Glutamatergic neuron (in vitro differentiated cells): ENCODE measurements at regions not wholly inside any gene's neighbourhood (a gene's known extent, or its start where the extent isn't known, plus 50 kb on each side); places are given as distances from the start of the nearest gene placed in this dataset.

Experiments
- DNase-seq: peaks from one replicate; pipeline ENCODE4 v3.0.0; 2022
- H3K27ac Mint-ChIP-seq: one replicate; pipeline ENCODE4 v1.8.0; 2020; ENCODE audit warnings: mild to moderate bottlenecking, mixed read lengths, inconsistent platforms; ENCODE audit not compliant: unreplicated experiment
- H3K27me3 Mint-ChIP-seq: one replicate; pipeline ENCODE4 v1.8.0; 2020; ENCODE audit warnings: mild to moderate bottlenecking, moderate library complexity, mixed read lengths, inconsistent platforms; ENCODE audit not compliant: unreplicated experiment
- H3K36me3 Mint-ChIP-seq: one replicate; pipeline ENCODE4 v1.8.0; 2020; ENCODE audit warnings: mild to moderate bottlenecking, mixed read lengths, inconsistent platforms; ENCODE audit not compliant: unreplicated experiment
- H3K4me1 Mint-ChIP-seq: one replicate; pipeline ENCODE4 v1.8.0; 2020; ENCODE audit warnings: mild to moderate bottlenecking, low read depth, mixed read lengths, inconsistent platforms; ENCODE audit not compliant: unreplicated experiment
- H3K4me3 Mint-ChIP-seq: one replicate; pipeline ENCODE4 v1.8.0; 2020; ENCODE audit warnings: mild to moderate bottlenecking, mixed read lengths, inconsistent platforms; ENCODE audit not compliant: unreplicated experiment
- H3K9me3 Mint-ChIP-seq: one replicate; pipeline ENCODE4 v1.8.0; 2020; ENCODE audit warnings: mild to moderate bottlenecking, moderate library complexity, mixed read lengths, inconsistent platforms; ENCODE audit not compliant: unreplicated experiment
- CTCF ChIP-seq: fragments of 200-600 bp; sonication (generic); IDR thresholded peaks from one replicate; pipeline ENCODE4 v1.5.0; 2021; ENCODE audit not compliant: partially characterized antibody, unreplicated experiment

GRCh38 chr10:2165771-2166460, 428.6 kb upstream of the ADARB2 start:
- no peak for TF ChIP-seq CTCF
- Mint-ChIP-seq H3K4me3 (no peak overlapping the region), H3K27ac (no peak overlapping the region), H3K4me1 (no peaks in the 10 kb centered on the region), H3K36me3 (peaks cover 5% of the 10 kb centered on the region), H3K9me3 (no peaks in the 10 kb centered on the region), H3K27me3 (no peaks in the 10 kb centered on the region)
- DNase-seq: no peak

GRCh38 chr10:2150288-2150687, 413.0 kb upstream of the ADARB2 start:
- H3K4me1 Mint-ChIP-seq: peaks cover 8% of the 10 kb centered on the region
- no peak overlapping the region for H3K4me3 Mint-ChIP-seq
- TF ChIP-seq CTCF: no peak
- DNase-seq: no peak
- no peaks in the 10 kb centered on the region for H3K9me3 Mint-ChIP-seq
- H3K36me3 Mint-ChIP-seq: no peaks in the 10 kb centered on the region
- no peak overlapping the region for H3K27ac Mint-ChIP-seq
- peaks cover 2% of the 10 kb centered on the region for H3K27me3 Mint-ChIP-seq

GRCh38 chr10:2145926-2146478, 408.7 kb upstream of the ADARB2 start:
- H3K27me3 Mint-ChIP-seq: peaks cover 4% of the 10 kb centered on the region
- peaks cover 26% of the 10 kb centered on the region for H3K4me1 Mint-ChIP-seq
- TF ChIP-seq CTCF: no peak
- H3K27ac Mint-ChIP-seq: no peak overlapping the region
- no peaks in the 10 kb centered on the region for H3K36me3 Mint-ChIP-seq
- no peaks in the 10 kb centered on the region for H3K9me3 Mint-ChIP-seq
- no peak for DNase-seq
- H3K4me3 Mint-ChIP-seq: no peak overlapping the region

GRCh38 chr10:2145491-2145890, 408.2 kb upstream of the ADARB2 start:
- Mint-ChIP-seq H3K4me3 (no peak overlapping the region), H3K9me3 (no peaks in the 10 kb centered on the region), H3K27ac (peak overlapping the region; percentile 63), H3K4me1 (peaks cover 26% of the 10 kb centered on the region), H3K27me3 (peaks cover 4% of the 10 kb centered on the region), H3K36me3 (no peaks in the 10 kb centered on the region)
- peak; percentile 58 for DNase-seq
- no peak for TF ChIP-seq CTCF

GRCh38 chr10:2144584-2144983, 407.3 kb upstream of the ADARB2 start:
- no peak overlapping the region for H3K4me3 Mint-ChIP-seq
- peaks cover 26% of the 10 kb centered on the region for H3K4me1 Mint-ChIP-seq
- no peak overlapping the region for H3K27ac Mint-ChIP-seq

More at GRCh38 chr10:2144584-2144983, 407.3 kb upstream of the ADARB2 start:
- Mint-ChIP-seq H3K27me3 (peaks cover 4% of the 10 kb centered on the region), H3K36me3 (no peaks in the 10 kb centered on the region), H3K9me3 (no peaks in the 10 kb centered on the region)
- no peak for TF ChIP-seq CTCF
- no peak for DNase-seq
